ENCODE measurements at regions not wholly inside any gene's neighbourhood (a gene's known extent, or its start where the extent isn't known, plus 50 kb on each side); places are given as distances from the start of the nearest gene placed in this dataset.

DNA sequence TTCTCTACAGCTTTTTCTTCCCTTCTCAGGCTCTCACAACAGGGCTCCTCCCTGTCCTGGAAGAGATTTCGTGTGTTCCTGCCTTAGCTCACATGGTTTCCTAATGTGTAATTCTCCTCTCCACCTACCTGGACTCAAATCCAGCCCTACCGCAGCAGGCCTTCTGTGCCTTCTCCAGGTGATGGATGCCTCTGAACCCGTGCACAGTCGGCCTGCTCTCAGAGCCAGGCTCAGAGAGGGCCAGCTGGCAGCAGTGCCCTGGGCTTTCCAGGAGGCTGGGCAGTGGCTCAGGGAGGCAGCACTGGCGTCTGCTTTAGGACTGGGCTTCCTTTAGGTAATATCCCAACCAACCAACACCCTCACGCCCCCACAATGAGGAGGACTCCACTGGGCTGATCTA is 123.2 kb upstream of the TMC3 start:
- Histone ChIP-seq H2AFZ (ENCODE audit: low read length) (no peak overlapping the region), H3K4me2 (ENCODE audit: low read depth, low read length) (no peak overlapping the region), H3F3A (ENCODE audit: insufficient read depth, low read length) (no peaks in the 10 kb centered on the region), H3K27ac (ENCODE audit: low read length) (no peak overlapping the region), H3K79me2 (ENCODE audit: low read length) (no peaks in the 10 kb centered on the region), H3K36me3 (replicated peaks; ENCODE audit: insufficient read depth, low read length) (no peaks in the 10 kb centered on the region), H3K9me3 (replicated peaks; ENCODE audit: insufficient read depth, low read length) (no peaks in the 10 kb centered on the region), H3K9ac (ENCODE audit: low read length) (no peak overlapping the region), H3K4me3 (ENCODE audit: low read length) (no peak overlapping the region), H3K4me1 (ENCODE audit: low read length) (no peaks in the 10 kb centered on the region), H3K9me2 (replicated peaks; ENCODE audit: insufficient read depth, low read length) (no peaks in the 10 kb centered on the region), H4K20me1 (ENCODE audit: insufficient read depth, low read length) (no peaks in the 10 kb centered on the region), H3K27me3 (replicated peaks; ENCODE audit: insufficient read depth, low read length) (no peaks in the 10 kb centered on the region)
- DNase-seq: no peak
- TF ChIP-seq, protein P1, sequence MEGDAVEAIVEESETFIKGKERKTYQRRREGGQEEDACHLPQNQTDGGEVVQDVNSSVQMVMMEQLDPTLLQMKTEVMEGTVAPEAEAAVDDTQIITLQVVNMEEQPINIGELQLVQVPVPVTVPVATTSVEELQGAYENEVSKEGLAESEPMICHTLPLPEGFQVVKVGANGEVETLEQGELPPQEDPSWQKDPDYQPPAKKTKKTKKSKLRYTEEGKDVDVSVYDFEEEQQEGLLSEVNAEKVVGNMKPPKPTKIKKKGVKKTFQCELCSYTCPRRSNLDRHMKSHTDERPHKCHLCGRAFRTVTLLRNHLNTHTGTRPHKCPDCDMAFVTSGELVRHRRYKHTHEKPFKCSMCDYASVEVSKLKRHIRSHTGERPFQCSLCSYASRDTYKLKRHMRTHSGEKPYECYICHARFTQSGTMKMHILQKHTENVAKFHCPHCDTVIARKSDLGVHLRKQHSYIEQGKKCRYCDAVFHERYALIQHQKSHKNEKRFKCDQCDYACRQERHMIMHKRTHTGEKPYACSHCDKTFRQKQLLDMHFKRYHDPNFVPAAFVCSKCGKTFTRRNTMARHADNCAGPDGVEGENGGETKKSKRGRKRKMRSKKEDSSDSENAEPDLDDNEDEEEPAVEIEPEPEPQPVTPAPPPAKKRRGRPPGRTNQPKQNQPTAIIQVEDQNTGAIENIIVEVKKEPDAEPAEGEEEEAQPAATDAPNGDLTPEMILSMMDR (IDR thresholded peaks at IDR 0.05; ENCODE audit: low read length): no peak
- TF ChIP-seq EZH2phosphoT487 (IDR thresholded peaks at IDR 0.05; ENCODE audit: low read length): no peak
- TF ChIP-seq EZH2 (optimal IDR thresholded peaks at IDR 0.05; ENCODE audit: low read depth, low read length): no peak

DNA sequence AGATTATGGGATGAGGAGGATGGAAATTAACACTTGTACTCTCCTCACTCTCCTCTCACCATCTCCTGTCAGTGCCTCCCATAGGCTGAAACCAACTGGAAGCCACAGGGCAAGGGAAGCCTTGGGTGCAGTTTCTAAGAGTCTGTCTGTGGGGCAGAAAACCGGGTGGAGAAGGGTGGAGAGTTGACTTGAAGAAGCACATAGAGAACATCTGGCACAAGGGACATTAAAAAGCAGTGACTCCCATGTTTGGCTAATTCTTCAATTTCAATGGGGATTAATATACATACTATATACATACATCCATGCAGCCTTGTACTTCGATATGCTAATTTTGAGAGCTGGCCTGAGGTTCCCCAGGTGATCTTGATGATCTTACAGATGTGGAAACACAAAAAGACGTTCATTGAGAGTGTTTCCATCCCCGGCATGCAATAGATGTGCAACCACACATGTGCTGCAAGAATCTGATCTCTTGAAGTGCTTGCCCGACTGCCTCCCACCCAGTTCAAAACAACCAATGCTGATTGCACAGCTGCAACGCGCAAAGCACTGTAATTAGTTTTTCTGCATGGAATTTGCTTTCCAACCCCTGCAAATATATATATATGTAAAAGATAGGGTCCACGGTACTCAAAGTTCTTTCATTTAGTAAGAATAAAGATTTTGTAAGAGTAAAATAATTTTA is 121.9 kb upstream of the TMC3 start:
- Histone ChIP-seq H3K79me2 (ENCODE audit: low read length) (no peaks in the 10 kb centered on the region), H4K20me1 (ENCODE audit: insufficient read depth, low read length) (no peaks in the 10 kb centered on the region), H3K9me2 (replicated peaks; ENCODE audit: insufficient read depth, low read length) (no peaks in the 10 kb centered on the region), H2AFZ (ENCODE audit: low read length) (no peak overlapping the region), H3K4me1 (ENCODE audit: low read length) (no peaks in the 10 kb centered on the region), H3K4me2 (ENCODE audit: low read depth, low read length) (no peak overlapping the region), H3K4me3 (ENCODE audit: low read length) (no peak overlapping the region), H3F3A (ENCODE audit: insufficient read depth, low read length) (no peaks in the 10 kb centered on the region), H3K27me3 (replicated peaks; ENCODE audit: insufficient read depth, low read length) (no peaks in the 10 kb centered on the region), H3K9me3 (replicated peaks; ENCODE audit: insufficient read depth, low read length) (no peaks in the 10 kb centered on the region), H3K9ac (ENCODE audit: low read length) (no peak overlapping the region), H3K36me3 (replicated peaks; ENCODE audit: insufficient read depth, low read length) (no peaks in the 10 kb centered on the region), H3K27ac (ENCODE audit: low read length) (no peak overlapping the region)
- no peak for TF ChIP-seq EZH2phosphoT487 (IDR thresholded peaks at IDR 0.05; ENCODE audit: low read length)
- TF ChIP-seq, protein P1 (IDR thresholded peaks at IDR 0.05; ENCODE audit: low read length): no peak
- TF ChIP-seq EZH2 (optimal IDR thresholded peaks at IDR 0.05; ENCODE audit: low read depth, low read length): no peak
- DNase-seq: no peak

DNA sequence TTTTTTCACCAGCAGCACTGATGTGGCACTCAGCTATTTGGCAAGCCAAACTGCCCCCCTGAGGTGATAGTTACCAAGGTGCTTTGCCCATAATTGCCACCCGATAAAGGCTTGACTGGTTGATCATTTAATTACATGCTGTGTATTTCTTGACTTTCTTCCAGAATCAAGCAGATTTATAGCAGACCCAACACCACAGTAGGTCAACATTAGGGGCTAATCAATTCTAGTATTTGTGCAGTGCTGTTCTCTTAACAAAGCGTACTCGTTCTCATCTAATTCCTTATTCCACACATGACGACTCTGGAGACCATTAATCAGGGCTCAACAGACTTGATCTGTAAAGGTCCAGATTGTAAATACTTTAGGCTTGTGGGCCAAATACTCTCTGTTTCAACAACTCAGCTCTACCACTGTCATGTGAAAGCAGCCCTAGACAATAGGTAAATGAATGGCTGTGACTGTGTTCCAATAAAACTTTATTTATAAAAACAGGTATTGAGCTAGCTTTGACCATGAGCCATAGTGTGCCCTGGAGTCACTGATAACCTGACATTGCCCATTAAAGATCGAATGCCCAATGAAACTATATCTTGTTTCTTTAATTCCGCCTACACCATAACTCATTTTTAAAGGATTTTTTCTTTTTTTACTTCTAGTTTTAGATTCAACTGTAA is 119.1 kb upstream of the TMC3 start:
- Histone ChIP-seq H3K4me3 (ENCODE audit: low read length) (no peak overlapping the region), H3K9me2 (replicated peaks; ENCODE audit: insufficient read depth, low read length) (no peaks in the 10 kb centered on the region), H3F3A (ENCODE audit: insufficient read depth, low read length) (no peaks in the 10 kb centered on the region), H2AFZ (ENCODE audit: low read length) (no peak overlapping the region), H3K9me3 (replicated peaks; ENCODE audit: insufficient read depth, low read length) (no peaks in the 10 kb centered on the region), H3K27ac (ENCODE audit: low read length) (no peak overlapping the region), H3K4me1 (ENCODE audit: low read length) (no peaks in the 10 kb centered on the region), H4K20me1 (ENCODE audit: insufficient read depth, low read length) (no peaks in the 10 kb centered on the region), H3K79me2 (ENCODE audit: low read length) (no peaks in the 10 kb centered on the region), H3K9ac (ENCODE audit: low read length) (no peak overlapping the region), H3K36me3 (replicated peaks; ENCODE audit: insufficient read depth, low read length) (no peaks in the 10 kb centered on the region), H3K27me3 (replicated peaks; ENCODE audit: insufficient read depth, low read length) (no peaks in the 10 kb centered on the region), H3K4me2 (ENCODE audit: low read depth, low read length) (no peak overlapping the region)
- DNase-seq: no peak
- TF ChIP-seq EZH2 (optimal IDR thresholded peaks at IDR 0.05; ENCODE audit: low read depth, low read length) (no peak), EZH2phosphoT487 (IDR thresholded peaks at IDR 0.05; ENCODE audit: low read length) (no peak)
- TF ChIP-seq, protein P1 (IDR thresholded peaks at IDR 0.05; ENCODE audit: low read length): no peak

All from MM.1S (cell line).